Astrocyte (in vitro differentiated cells and primary cell): ENCODE measurements at regions not wholly inside any gene's neighbourhood (a gene's known extent, or its start where the extent isn't known, plus 50 kb on each side); places are given as distances from the start of the nearest gene placed in this dataset.

ENCODE experiments used
- DNase-seq: peaks from one replicate; pipeline ENCODE4 v3.0.0-alpha.2; 2010; ENCODE audit warnings: low read depth
- FAIRE-seq: peaks from 2 replicates; lab custom pipeline; 2011; peaks lifted over from hg19 to GRCh38; lab: Jason Lieb, UNC
- H2AFZ ChIP-seq: 2 replicates; pipeline ENCODE4 v1.6.0; 2012; ENCODE audit warnings: low read depth, low read length, inconsistent platforms
- H3K27ac ChIP-seq: 2 replicates; pipeline ENCODE4 v1.5.1; 2011; ENCODE audit warnings: low read depth, low read length, inconsistent platforms
- H3K27me3 ChIP-seq: 2 replicates; pipeline ENCODE4 v1.6.0; 2011; ENCODE audit warnings: low read length, inconsistent platforms; ENCODE audit not compliant: insufficient read depth
- H3K36me3 ChIP-seq: 2 replicates; pipeline ENCODE4 v1.5.1; 2011; ENCODE audit warnings: low read length, inconsistent platforms; ENCODE audit not compliant: insufficient read depth
- H3K4me1 ChIP-seq: 2 replicates; pipeline ENCODE4 v1.5.1; 2011; ENCODE audit warnings: low read length, inconsistent platforms; ENCODE audit not compliant: insufficient read depth
- H3K4me2 ChIP-seq: 2 replicates; pipeline ENCODE4 v1.6.0; 2012; ENCODE audit warnings: low read length, inconsistent platforms
- H3K4me3 ChIP-seq: 2 replicates; pipeline ENCODE4 v1.5.1; 2011; ENCODE audit warnings: low read depth, mild to moderate bottlenecking, low read length, inconsistent platforms; ENCODE audit not compliant: insufficient read depth
- H3K79me2 ChIP-seq: 2 replicates; pipeline ENCODE4 v1.6.0; 2012; ENCODE audit warnings: mild to moderate bottlenecking, low read length, inconsistent platforms; ENCODE audit not compliant: insufficient read depth
- H3K9ac ChIP-seq: 2 replicates; pipeline ENCODE4 v1.6.0; 2012; ENCODE audit warnings: mild to moderate bottlenecking, low read length, inconsistent platforms
- H3K9me3 ChIP-seq: 2 replicates; pipeline ENCODE4 v1.5.1; 2012; ENCODE audit warnings: low read depth, mild to moderate bottlenecking, low read length, inconsistent platforms; ENCODE audit not compliant: insufficient read depth
- H4K20me1 ChIP-seq: 2 replicates; pipeline ENCODE4 v1.6.0; 2012; ENCODE audit warnings: low read length, inconsistent platforms; ENCODE audit not compliant: insufficient read depth
- H3K27ac Mint-ChIP-seq: one replicate; pipeline ENCODE4 v1.8.0; 2021; ENCODE audit warnings: mild to moderate bottlenecking, mixed read lengths; ENCODE audit not compliant: unreplicated experiment
- H3K27me3 Mint-ChIP-seq: one replicate; pipeline ENCODE4 v1.8.0; 2021; ENCODE audit warnings: low read depth, mixed read lengths; ENCODE audit not compliant: unreplicated experiment
- H3K36me3 Mint-ChIP-seq: one replicate; pipeline ENCODE4 v1.8.0; 2021; ENCODE audit warnings: low read depth, mixed read lengths; ENCODE audit not compliant: unreplicated experiment
- H3K4me1 Mint-ChIP-seq: one replicate; pipeline ENCODE4 v1.8.0; 2021; ENCODE audit warnings: low read depth, mixed read lengths; ENCODE audit not compliant: unreplicated experiment
- H3K4me3 Mint-ChIP-seq: one replicate; pipeline ENCODE4 v1.8.0; 2021; ENCODE audit warnings: mild to moderate bottlenecking, moderate library complexity, mixed read lengths; ENCODE audit not compliant: unreplicated experiment
- H3K9me3 Mint-ChIP-seq: one replicate; pipeline ENCODE4 v1.8.0; 2021; ENCODE audit warnings: mild to moderate bottlenecking, mixed read lengths; ENCODE audit not compliant: unreplicated experiment
- EZH2 ChIP-seq: IDR thresholded peaks from 2 replicates; pipeline ENCODE4 v1.6.1; 2012; ENCODE audit warnings: mild to moderate bottlenecking, low read length, inconsistent platforms; ENCODE audit not compliant: insufficient read depth
- TF ChIP-seq, protein P1 (sequence below): IDR thresholded peaks from 2 replicates; pipeline ENCODE4 v1.5.1; 2011; ENCODE audit warnings: low read depth, mild to moderate bottlenecking, inconsistent platforms, low read length, moderate library complexity; ENCODE audit not compliant: insufficient read depth

DNA sequence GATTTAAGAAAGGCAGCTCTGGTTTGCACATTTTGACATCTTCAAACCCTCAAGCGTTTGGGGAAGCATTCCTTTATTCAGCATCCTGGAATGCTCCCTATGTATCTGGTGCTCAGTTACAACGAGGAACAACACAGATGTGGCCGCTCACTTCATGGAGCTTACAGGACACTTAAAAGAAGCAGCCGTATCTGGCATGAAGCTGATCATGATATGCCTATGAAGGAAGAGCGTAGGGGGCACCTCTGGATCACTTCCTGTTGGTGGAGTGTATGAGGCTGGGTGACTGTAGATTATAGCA is 72.3 kb upstream of the TP53I11 start:
- Histone ChIP-seq H3K9ac (no peak overlapping the region), H4K20me1 (no peaks in the 10 kb centered on the region), H3K36me3 (no peaks in the 10 kb centered on the region), H3K27ac (no peak overlapping the region), H2AFZ (no peak overlapping the region), H3K79me2 (no peaks in the 10 kb centered on the region), H3K4me3 (no peak overlapping the region), H3K27me3 (peaks cover 15% of the 10 kb centered on the region), H3K4me1 (no peaks in the 10 kb centered on the region), H3K4me2 (no peak overlapping the region), H3K9me3 (no peaks in the 10 kb centered on the region)
- no peak overlapping the region for H3K4me3 Mint-ChIP-seq
- H3K27ac Mint-ChIP-seq: no peak overlapping the region
- DNase-seq (peak; percentile 33), FAIRE-seq (no peak)
- H3K4me1 Mint-ChIP-seq: peaks cover 12% of the 10 kb centered on the region
- TF ChIP-seq, protein P1, sequence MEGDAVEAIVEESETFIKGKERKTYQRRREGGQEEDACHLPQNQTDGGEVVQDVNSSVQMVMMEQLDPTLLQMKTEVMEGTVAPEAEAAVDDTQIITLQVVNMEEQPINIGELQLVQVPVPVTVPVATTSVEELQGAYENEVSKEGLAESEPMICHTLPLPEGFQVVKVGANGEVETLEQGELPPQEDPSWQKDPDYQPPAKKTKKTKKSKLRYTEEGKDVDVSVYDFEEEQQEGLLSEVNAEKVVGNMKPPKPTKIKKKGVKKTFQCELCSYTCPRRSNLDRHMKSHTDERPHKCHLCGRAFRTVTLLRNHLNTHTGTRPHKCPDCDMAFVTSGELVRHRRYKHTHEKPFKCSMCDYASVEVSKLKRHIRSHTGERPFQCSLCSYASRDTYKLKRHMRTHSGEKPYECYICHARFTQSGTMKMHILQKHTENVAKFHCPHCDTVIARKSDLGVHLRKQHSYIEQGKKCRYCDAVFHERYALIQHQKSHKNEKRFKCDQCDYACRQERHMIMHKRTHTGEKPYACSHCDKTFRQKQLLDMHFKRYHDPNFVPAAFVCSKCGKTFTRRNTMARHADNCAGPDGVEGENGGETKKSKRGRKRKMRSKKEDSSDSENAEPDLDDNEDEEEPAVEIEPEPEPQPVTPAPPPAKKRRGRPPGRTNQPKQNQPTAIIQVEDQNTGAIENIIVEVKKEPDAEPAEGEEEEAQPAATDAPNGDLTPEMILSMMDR: no peak
- TF ChIP-seq EZH2: no peak
- peaks cover 2% of the 10 kb centered on the region for H3K9me3 Mint-ChIP-seq
- peaks cover 11% of the 10 kb centered on the region for H3K27me3 Mint-ChIP-seq
- peaks cover 2% of the 10 kb centered on the region for H3K36me3 Mint-ChIP-seq

DNA sequence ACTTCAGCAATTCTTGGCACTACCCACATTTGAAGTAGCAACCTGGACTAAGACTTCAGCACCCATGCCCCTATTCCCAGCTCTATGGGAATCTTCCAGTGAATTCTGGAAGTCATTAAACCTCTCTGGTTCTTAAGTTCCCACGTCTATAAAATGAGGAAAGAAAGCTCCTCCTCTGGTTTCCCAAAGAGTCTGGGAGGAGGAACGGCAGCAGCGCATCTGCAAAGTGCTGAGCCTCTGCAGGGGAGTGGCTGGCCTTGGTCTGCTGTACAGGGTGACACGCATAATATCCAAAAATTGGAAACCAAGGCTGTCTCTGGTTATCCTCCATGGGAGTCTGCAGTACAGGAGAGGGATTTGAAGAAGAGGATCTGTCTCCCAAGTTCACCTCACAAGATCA is 73.6 kb upstream of the TP53I11 start:
- Histone ChIP-seq H3K27ac (no peak overlapping the region), H3K9me3 (no peaks in the 10 kb centered on the region), H3K9ac (no peak overlapping the region), H3K4me3 (no peak overlapping the region), H3K4me2 (no peak overlapping the region), H3K36me3 (no peaks in the 10 kb centered on the region), H4K20me1 (no peaks in the 10 kb centered on the region), H3K27me3 (peaks cover 20% of the 10 kb centered on the region), H3K4me1 (no peaks in the 10 kb centered on the region), H3K79me2 (no peaks in the 10 kb centered on the region), H2AFZ (no peak overlapping the region)
- Mint-ChIP-seq H3K27ac (peak overlapping the region; percentile 63), H3K36me3 (peaks cover 2% of the 10 kb centered on the region), H3K4me1 (peaks cover 12% of the 10 kb centered on the region), H3K4me3 (no peak overlapping the region), H3K9me3 (peaks cover 2% of the 10 kb centered on the region), H3K27me3 (peaks cover 23% of the 10 kb centered on the region)
- DNase-seq (no peak), FAIRE-seq (no peak)
- TF ChIP-seq, protein P1: no peak
- TF ChIP-seq EZH2: no peak

DNA sequence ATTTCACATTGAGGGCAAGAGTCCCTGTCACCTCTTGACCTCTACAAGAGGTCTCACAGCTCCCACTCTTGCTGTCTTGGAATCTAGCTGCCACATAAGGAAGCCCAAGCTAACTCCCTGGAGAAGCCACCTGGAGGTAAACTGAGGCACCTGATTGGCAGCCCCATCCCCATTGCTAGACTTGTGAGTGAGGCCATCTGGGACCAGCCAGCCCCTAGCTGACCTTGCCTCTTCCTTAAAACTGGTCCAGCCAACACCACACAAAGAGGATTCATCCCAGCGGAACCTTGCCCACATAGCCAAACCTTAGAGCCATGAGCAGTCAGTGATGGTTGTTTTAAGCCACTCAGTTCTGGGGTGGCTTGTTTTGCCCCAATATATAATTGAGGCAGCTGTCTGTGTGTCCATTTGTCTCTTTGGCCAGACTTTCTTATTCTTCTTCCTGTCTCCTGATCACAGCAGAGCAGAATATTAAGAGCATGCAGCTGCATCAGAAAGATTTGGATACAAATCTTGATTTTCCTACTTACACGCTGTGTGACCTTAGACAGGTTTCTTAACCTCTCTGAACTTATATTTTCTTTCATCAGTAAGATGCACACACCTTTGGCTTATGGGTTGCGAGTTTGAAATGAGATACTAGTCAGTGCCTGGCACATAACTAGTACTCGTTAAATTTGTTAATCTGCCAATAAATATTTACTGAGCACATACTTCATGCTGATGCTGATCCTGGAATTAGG is 74.3 kb upstream of the TP53I11 start:
- DNase-seq: no peak
- Histone ChIP-seq H3K9ac (no peak overlapping the region), H2AFZ (no peak overlapping the region), H3K27me3 (peaks cover 20% of the 10 kb centered on the region), H3K79me2 (no peaks in the 10 kb centered on the region), H3K27ac (no peak overlapping the region), H3K4me2 (no peak overlapping the region), H3K4me3 (no peak overlapping the region), H3K9me3 (no peaks in the 10 kb centered on the region), H3K4me1 (no peaks in the 10 kb centered on the region), H3K36me3 (no peaks in the 10 kb centered on the region), H4K20me1 (no peaks in the 10 kb centered on the region)
- Mint-ChIP-seq H3K9me3 (peaks cover 2% of the 10 kb centered on the region), H3K27ac (no peak overlapping the region), H3K27me3 (peaks cover 30% of the 10 kb centered on the region), H3K36me3 (peaks cover 2% of the 10 kb centered on the region), H3K4me3 (no peak overlapping the region), H3K4me1 (peaks cover 12% of the 10 kb centered on the region)
- TF ChIP-seq EZH2: no peak
- TF ChIP-seq, protein P1: no peak
- FAIRE-seq: no peak
